CD4-positive, alpha-beta T cell treated with Interleukin-4 for 1 hour (primary cell): ENCODE measurements at regions not wholly inside any gene's neighbourhood (a gene's known extent, or its start where the extent isn't known, plus 50 kb on each side); places are given as distances from the start of the nearest gene placed in this dataset.
"Not testable (repeated sequence)": the region's sequence is repeated elsewhere in the genome, so short reads cannot be mapped to it uniquely, and the experiment has no call there.

Experiments
- DNase-seq, 2 donors: peaks; one replicate each; pipeline ENCODE4 v3.0.0-alpha.2; 2020 to 2022

- DNase-seq: no peak
Observed at GRCh38 chr13:82477436-82477835, 1404.8 kb downstream of the SLITRK1 start.

DNA sequence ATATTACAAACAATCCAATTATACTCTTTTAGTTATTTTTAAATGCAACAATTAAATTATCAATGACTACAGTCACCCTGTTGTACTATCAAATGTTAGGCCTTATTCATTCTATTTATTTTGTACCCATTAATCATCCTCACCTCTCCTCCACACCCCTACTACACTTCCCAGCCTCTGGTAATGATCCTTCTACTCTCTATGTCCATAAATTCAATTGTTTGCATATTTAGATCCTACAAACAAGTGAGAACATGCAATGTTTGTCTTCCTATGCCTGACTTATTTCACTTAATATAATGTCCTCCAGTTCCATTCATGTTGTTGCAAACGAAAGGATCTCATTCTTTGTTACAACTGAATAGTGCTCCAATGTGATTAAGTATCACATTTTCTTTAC is 1414.6 kb downstream of the SLITRK1 start:
- no peak for DNase-seq

DNA sequence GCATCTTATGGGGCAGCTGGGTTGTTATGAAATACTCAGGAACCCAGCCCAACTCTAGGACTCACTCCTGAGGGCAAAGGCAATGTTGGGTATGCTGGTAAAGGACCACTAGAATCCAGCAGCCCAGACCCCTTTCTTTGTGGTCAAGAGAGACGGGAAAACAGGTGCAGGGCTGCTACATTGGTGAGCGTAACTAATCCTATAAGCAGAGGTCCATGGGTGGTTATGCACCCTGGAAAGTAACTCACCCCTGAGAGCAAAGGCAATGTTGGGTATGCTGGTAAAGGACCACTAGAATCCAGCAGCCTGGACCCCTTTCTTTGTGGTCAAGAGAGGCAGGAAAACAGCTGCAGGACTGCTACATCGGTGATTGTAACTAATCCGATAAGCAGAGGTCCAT is 1422.7 kb downstream of the SLITRK1 start:
- DNase-seq: not testable (repeated sequence)

- DNase-seq: no peak
Observed at GRCh38 chr13:82458169-82458568, 1424.1 kb downstream of the SLITRK1 start.

DNA sequence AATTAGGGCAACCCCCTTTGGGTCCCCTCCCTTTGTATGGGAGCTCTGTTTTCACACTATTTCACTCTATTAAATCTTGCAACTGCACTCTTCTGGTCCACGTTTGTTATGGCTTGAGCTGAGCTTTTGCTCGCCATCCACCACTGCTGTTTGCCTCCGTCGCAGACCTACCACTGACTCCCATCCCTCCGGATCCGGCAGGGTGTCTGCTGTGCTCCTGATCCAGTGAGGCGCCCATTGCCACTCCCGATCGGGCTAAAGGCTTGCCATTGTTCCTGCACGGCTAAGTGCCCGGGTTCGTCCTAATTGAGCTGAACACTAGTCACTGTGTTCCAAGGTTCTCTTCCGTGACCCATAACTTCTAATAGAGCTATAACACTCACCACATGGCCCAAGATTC is 1424.7 kb downstream of the SLITRK1 start:
- DNase-seq: not testable (repeated sequence)

DNA sequence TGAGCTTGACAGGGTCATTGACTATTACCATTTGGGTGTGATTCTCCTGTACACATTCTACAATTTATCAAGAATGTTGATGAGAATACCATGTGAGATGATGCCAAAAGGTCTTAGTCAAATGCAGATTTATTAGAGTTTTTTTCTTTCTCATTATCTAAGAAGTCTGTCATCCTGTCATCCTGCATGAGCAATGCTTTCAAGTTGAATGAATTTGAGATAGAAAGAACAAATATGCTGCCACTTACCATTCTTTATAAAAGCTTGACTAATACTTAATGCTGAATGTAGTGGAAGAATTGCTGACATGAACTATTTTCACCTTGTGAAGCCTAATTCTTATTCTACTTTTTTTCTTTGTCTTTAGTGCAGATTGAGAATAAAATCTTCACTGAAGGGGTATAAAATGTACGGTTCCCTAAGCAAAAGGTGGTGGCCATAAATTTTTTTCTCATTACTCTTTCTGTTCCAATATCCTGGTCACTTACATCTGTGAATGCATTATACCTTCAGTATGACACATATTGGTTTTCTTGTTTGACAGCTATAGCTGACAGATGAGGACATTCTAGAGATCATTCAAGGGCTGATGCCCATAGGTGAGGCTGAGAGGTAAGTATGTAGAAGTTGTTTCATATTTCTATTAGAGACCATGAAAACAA is 1434.7 kb downstream of the SLITRK1 start:
- no peak for DNase-seq

- DNase-seq: no peak
Observed at GRCh38 chr13:82439159-82439904, 1442.9 kb downstream of the SLITRK1 start.

GRCh38 chr13:82438320-82438719 is 1444.0 kb downstream of the SLITRK1 start:
- DNase-seq: no peak

- no peak for DNase-seq
Observed at GRCh38 chr13:82436099-82436585, 1446.1 kb downstream of the SLITRK1 start.

DNA sequence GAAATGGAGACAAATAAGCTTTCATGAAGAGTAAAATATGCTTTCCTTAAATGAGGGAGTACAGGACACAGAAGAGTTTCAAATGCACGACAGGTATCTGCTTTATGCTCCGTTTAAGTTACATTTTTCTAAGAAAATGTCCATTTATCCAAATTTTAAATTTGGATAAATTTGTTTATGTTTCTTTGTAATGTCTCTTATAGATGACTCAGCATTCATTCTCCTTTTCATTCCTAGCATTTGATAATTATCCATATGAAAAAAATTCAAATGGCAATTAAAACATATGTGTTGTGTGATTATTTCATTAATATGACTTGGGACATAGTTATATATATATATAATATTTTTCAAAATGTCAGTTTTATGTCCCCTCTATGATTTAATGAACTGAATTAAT is 1449.3 kb downstream of the SLITRK1 start:
- DNase-seq: no peak

GRCh38 chr13:82412749-82413148 is 1469.5 kb downstream of the SLITRK1 start:
- no peak for DNase-seq

DNA sequence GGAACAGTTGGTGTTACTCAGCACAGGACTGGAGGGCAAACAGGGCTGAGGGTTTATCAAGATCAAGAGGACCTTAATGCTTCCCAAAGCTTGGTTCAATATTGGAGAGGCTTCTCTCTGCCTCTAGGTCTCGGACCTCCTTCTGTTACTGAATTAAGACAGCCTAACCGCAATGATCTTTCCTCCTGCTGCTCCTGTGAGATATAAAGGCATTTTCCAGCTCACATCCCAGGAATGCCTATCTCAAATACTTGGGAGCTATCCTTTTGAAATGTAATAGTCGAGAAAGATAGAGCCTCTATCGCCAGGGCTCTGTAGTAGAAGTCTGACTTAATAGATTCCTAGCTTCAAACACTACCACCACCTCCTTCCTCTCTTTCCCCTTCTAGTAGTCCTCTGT is 1475.0 kb downstream of the SLITRK1 start:
- no peak for DNase-seq

GRCh38 chr13:82374719-82375118 is 1507.6 kb downstream of the SLITRK1 start:
- DNase-seq: no peak

- DNase-seq: no peak
Observed at GRCh38 chr13:82370316-82370715, 1512.0 kb downstream of the SLITRK1 start.

GRCh38 chr13:82364525-82364924 is 1517.7 kb downstream of the SLITRK1 start:
- no peak for DNase-seq

GRCh38 chr13:82358284-82358683 is 1524.0 kb downstream of the SLITRK1 start:
- DNase-seq: no peak

DNA sequence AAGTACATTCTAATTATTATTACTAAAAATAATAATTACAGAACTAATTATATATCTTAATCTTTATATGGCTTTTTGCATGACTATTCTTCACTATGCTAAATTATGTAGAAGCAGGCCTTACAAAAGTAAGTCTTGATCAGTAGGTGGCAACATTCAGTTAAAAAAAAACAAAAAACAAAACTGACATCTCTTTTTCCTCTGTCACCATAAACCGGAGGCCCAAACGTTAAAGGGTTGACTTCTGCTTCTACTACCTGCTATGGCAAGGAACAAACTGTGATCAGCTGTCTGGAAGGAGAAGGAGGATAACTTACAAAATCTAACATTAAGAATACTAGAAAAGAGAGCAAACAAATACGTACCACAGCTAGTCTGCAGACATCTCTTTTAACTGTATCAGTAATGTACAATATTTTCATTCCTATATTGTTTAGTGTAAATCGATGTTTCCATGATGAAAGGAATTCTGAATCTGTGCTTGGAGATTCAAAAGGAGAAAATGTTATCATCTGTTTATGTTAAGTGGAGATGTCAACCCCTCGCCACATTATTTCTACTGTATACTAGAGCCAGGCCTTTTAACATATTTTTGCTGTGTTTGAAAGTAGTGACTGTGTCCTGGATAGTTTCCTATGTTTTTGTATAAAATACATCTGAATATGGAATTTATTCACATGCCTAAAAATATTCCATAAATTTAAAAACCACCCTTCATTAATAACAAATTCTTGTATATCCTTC is 1525.4 kb downstream of the SLITRK1 start:
- DNase-seq: no peak

- DNase-seq: no peak
Observed at GRCh38 chr13:82344867-82345266, 1537.4 kb downstream of the SLITRK1 start.

- DNase-seq: no peak
Observed at GRCh38 chr13:82341116-82341515, 1541.2 kb downstream of the SLITRK1 start.

GRCh38 chr13:82330499-82330898 is 1551.8 kb downstream of the SLITRK1 start:
- DNase-seq: no peak

- DNase-seq: no peak
Observed at GRCh38 chr13:82323101-82323500, 1559.2 kb downstream of the SLITRK1 start.

GRCh38 chr13:82305588-82305987 is 1576.7 kb downstream of the SLITRK1 start:
- DNase-seq: no peak

DNA sequence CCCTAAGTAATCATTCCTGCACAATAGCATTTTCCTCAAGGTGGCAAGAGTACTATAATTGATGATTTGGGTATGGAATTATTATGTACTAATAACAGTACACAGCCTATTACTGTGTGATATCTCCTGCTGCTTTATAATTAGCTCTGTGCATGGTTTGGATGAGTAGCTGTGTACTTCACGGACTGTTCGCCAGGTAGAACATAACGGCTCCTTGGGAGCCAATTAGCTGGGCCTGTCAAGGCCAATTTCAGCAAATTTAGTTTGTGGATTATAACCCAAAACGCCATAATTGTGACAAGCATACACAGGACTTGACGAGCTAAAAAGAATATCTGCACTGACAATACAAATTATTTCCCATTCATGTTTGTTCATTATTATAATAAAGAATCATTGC is 1584.2 kb downstream of the SLITRK1 start:
- no peak for DNase-seq

GRCh38 chr13:82294226-82294625 is 1588.0 kb downstream of the SLITRK1 start:
- no peak for DNase-seq
